Cardiac fibroblast (primary cell): ENCODE measurements at regions not wholly inside any gene's neighbourhood (a gene's known extent, or its start where the extent isn't known, plus 50 kb on each side); places are given as distances from the start of the nearest gene placed in this dataset.
A peak's percentile ranks its signal among the peaks of the same experiment; 100 is the strongest.

Experiments
- DNase-seq, 2 donors: peaks; one replicate each; pipeline versions ENCODE4 v3.0.0 to v3.0.0-alpha.2; 2010; ENCODE audit warnings: low read depth in 2 of 2
- H3K4me3 ChIP-seq, 2 donors: replicated peaks in 1 of 2; 1 replicate in 1 of 2; 2 replicates in 1 of 2; pipeline ENCODE4 v1.5.1; 2011; ENCODE audit warnings: low read depth in 2 of 2, low read length in 2 of 2, mild to moderate bottlenecking in 2 of 2, moderate library complexity in 1 of 2
- CTCF ChIP-seq: IDR thresholded peaks from one replicate; pipeline ENCODE4 v1.5.1; 2011; ENCODE audit warnings: low read depth, mild to moderate bottlenecking, low read length, inconsistent platforms

GRCh38 chr10:31646519-31646918 is 282.1 kb downstream of the ARHGAP12 start:
- no peak overlapping the region for H3K4me3 ChIP-seq
- TF ChIP-seq CTCF, result no peak

GRCh38 chr10:31645786-31646185 is 282.8 kb downstream of the ARHGAP12 start:
- H3K4me3 ChIP-seq, result no peak overlapping the region
- no peak for TF ChIP-seq CTCF
- DNase-seq, result peak in 1 of 2 donors; percentile 68

More at GRCh38 chr10:31646519-31646918, 282.1 kb downstream of the ARHGAP12 start:
- no peak for DNase-seq

GRCh38 chr10:31644931-31645633 is 283.5 kb downstream of the ARHGAP12 start:
- H3K4me3 ChIP-seq, result no peak overlapping the region
- no peak for TF ChIP-seq CTCF
- peak in 1 of 2 donors; percentile 62 for DNase-seq

- TF ChIP-seq CTCF, result no peak
- no peak overlapping the region for H3K4me3 ChIP-seq
- DNase-seq, result no peak
Observed at GRCh38 chr10:31642281-31642680, 286.4 kb downstream of the ARHGAP12 start.

GRCh38 chr10:31635415-31636065 is 293.1 kb downstream of the ARHGAP12 start:
- TF ChIP-seq CTCF, result no peak
- peak in 1 of 2 donors; percentile 57 for DNase-seq
- no peak overlapping the region for H3K4me3 ChIP-seq

GRCh38 chr10:31635009-31635408 is 293.6 kb downstream of the ARHGAP12 start:
- TF ChIP-seq CTCF, result no peak
- no peak overlapping the region for H3K4me3 ChIP-seq

More at GRCh38 chr10:31635009-31635408, 293.6 kb downstream of the ARHGAP12 start:
- no peak for DNase-seq
